GM12878 (cell line): ENCODE measurements at regions not wholly inside any gene's neighbourhood (a gene's known extent, or its start where the extent isn't known, plus 50 kb on each side); places are given as distances from the start of the nearest gene placed in this dataset.

ENCODE experiments used
- ATAC-seq: fragments of 200-7000 bp; cut with Tn5 transposase; 3 replicates; pipeline ENCODE4 v1.9.1; 2020; ENCODE audit warnings: mild to moderate bottlenecking, moderate library complexity
- BruUV-seq: library from RNA; stranded (reverse); fragments of 400-500 nt; replicated peaks from 2 replicates; lab custom pipeline; 2021; lab: Mats Ljungman, UMichigan
- CTCF ChIA-PET: fragments of 300-600 bp; sonication (Branson Sonifier 250); formaldehyde crosslinking; extraction: SDS; loops from one replicate; lab custom pipeline; 2021; ENCODE audit warnings: inconsistent platforms; lab: Yijun Ruan, JAX
- POLR2A ChIA-PET: fragments of 350-600 bp; formaldehyde crosslinking; extraction: SDS; loops from one replicate; lab custom pipeline; 2021; ENCODE audit warnings: inconsistent platforms; lab: Charles Lee
- RAD21 ChIA-PET: fragments of 300-600 bp; sonication (Branson Sonifier 250); formaldehyde crosslinking; loops from one replicate; lab custom pipeline; 2023; ENCODE audit warnings: antibody characterized with exemption; ENCODE audit not compliant: unreplicated experiment; lab: Charles Lee
- SMC1A ChIA-PET: fragments of 300-600 bp; sonication (Branson Sonifier 250); formaldehyde crosslinking; loops from one replicate; lab custom pipeline; 2023; ENCODE audit not compliant: unreplicated experiment, uncharacterized antibody; lab: Charles Lee
- DNase-seq: peaks from one replicate; pipeline ENCODE4 v3.0.0-alpha.2; 2011; ENCODE audit warnings: low read depth, low spot score
- FAIRE-seq: peaks from 3 replicates; lab custom pipeline; 2011; peaks lifted over from hg19 to GRCh38; lab: Jason Lieb, UNC
- H2AFZ ChIP-seq: 2 replicates; pipeline ENCODE4 v1.6.0; 2011; ENCODE audit warnings: low read depth, low read length, control low read depth; ENCODE audit not compliant: control insufficient read depth
- H3K27ac ChIP-seq: 2 replicates; pipeline ENCODE4 v1.5.1; 2011; ENCODE audit warnings: control low read depth; ENCODE audit not compliant: control insufficient read depth, insufficient read depth
- H3K27me3 ChIP-seq, 2 experiments: replicated peaks in 1 of 2; 2 replicates each; pipeline versions ENCODE4 v1.6.0 to v1.6.1; 2011; ENCODE audit warnings: low read length in 1 of 2; ENCODE audit not compliant: control insufficient read depth in 2 of 2, insufficient read depth in 2 of 2
- H3K36me3 ChIP-seq, 2 experiments: 2 replicates each; pipeline ENCODE4 v1.5.1; 2011; ENCODE audit warnings: low read length in 1 of 2; ENCODE audit not compliant: control insufficient read depth in 2 of 2, insufficient read depth in 2 of 2
- H3K4me1 ChIP-seq: 2 replicates; pipeline ENCODE4 v1.6.1; 2011; ENCODE audit warnings: mild to moderate bottlenecking, low read length, moderate library complexity, mixed read lengths; ENCODE audit not compliant: control insufficient read depth, insufficient read depth
- H3K4me2 ChIP-seq: 2 replicates; pipeline ENCODE4 v1.6.0; 2011; ENCODE audit warnings: control low read depth; ENCODE audit not compliant: control insufficient read depth, insufficient read depth
- H3K4me3 ChIP-seq: fragments of 200-600 bp; sonication (generic); 2 replicates; pipeline ENCODE4 v1.5.1; 2016
- H3K79me2 ChIP-seq: 2 replicates; pipeline ENCODE4 v1.6.0; 2011; ENCODE audit warnings: low read length; ENCODE audit not compliant: control insufficient read depth, insufficient read depth
- H3K9ac ChIP-seq: 2 replicates; pipeline ENCODE4 v1.8.0; 2011; ENCODE audit warnings: low read length, control low read depth, mixed read lengths; ENCODE audit not compliant: control insufficient read depth, insufficient read depth
- H3K9me3 ChIP-seq: replicated peaks from 3 replicates; pipeline ENCODE4 v1.5.1; 2011; ENCODE audit warnings: mild to moderate bottlenecking, low read length; ENCODE audit not compliant: control insufficient read depth, insufficient read depth
- H4K20me1 ChIP-seq: 2 replicates; pipeline ENCODE4 v1.6.0; 2011; ENCODE audit not compliant: control insufficient read depth, insufficient read depth
- CBX5 ChIP-seq: sonication (generic); IDR thresholded peaks from 2 replicates; pipeline ENCODE4 v1.6.1; 2016; ENCODE audit warnings: low read depth, moderate library complexity, mild to moderate bottlenecking, inconsistent platforms
- JUNB ChIP-seq: IDR thresholded peaks from 2 replicates; pipeline ENCODE4 v1.6.1; 2016; ENCODE audit warnings: antibody characterized with exemption, mild to moderate bottlenecking
- MLLT1 ChIP-seq: fragments of 450-650 bp; IDR thresholded peaks from 2 replicates; pipeline ENCODE4 v1.6.1; 2016; ENCODE audit warnings: mild to moderate bottlenecking
- MTA3 ChIP-seq: IDR thresholded peaks from 2 replicates; pipeline ENCODE4 v1.6.1; 2012; ENCODE audit warnings: low read length, inconsistent platforms, borderline replicate concordance
- NFXL1 ChIP-seq: fragments of 450-650 bp; IDR thresholded peaks from 2 replicates; pipeline ENCODE4 v1.6.1; 2017; ENCODE audit warnings: antibody characterized with exemption, mild to moderate bottlenecking, borderline replicate concordance
- RAD21 ChIP-seq: IDR thresholded peaks from 2 replicates; pipeline ENCODE4 v1.6.1; 2011; ENCODE audit warnings: mild to moderate bottlenecking, low read depth, low read length, moderate library complexity; ENCODE audit not compliant: insufficient read depth
- RFX5 ChIP-seq: IDR thresholded peaks from 2 replicates; pipeline ENCODE4 v1.6.1; 2011; ENCODE audit warnings: low read depth, low read length, improper control_type of control experiment
- SPI1 ChIP-seq: IDR thresholded peaks from 2 replicates; pipeline ENCODE4 v1.6.1; 2011; ENCODE audit warnings: low read depth, mild to moderate bottlenecking, low read length, moderate library complexity, borderline replicate concordance; ENCODE audit not compliant: insufficient read depth
- TARDBP ChIP-seq: IDR thresholded peaks from 2 replicates; pipeline ENCODE4 v1.6.1; 2016; ENCODE audit warnings: borderline replicate concordance
- WGBS: methylation state at CpG from one replicate; pipeline ENCODE4 v1.1.6; 2016; ENCODE audit warnings: low lambda C conversion rate; ENCODE audit not compliant: insufficient replicate concordance, insufficient coverage; ENCODE audit errors: missing lambda C conversion rate; 5-methylcytosine and 5-hydroxymethylcytosine counted together
- in situ Hi-C: fragments of 300-500 bp; cut with MboI; formaldehyde crosslinking; loops from 9 replicates; pipeline ENCODE4 v1.14.3; 2018; ENCODE audit warnings: mixed read lengths
- intact Hi-C: fragments of 100-400 bp; cut with micrococcal nuclease; formaldehyde crosslinking; loops from one replicate; pipeline ENCODE4 v1.14.2; 2022; ENCODE audit not compliant: unreplicated experiment

- no peak overlapping the region for H3K4me3 ChIP-seq
- H3K9me3 ChIP-seq = no peaks in the 10 kb centered on the region
- SMC1A ChIA-PET = no interaction called here
- WGBS = 4% methylated on average over 3 of the region's 3 CpGs
- H3K4me2 ChIP-seq = no peak overlapping the region
- H3K27ac ChIP-seq = no peak overlapping the region
- TF ChIP-seq JUNB (no peak), RAD21 (no peak), NFXL1 (no peak), MTA3 (no peak)
- CTCF ChIA-PET = no interaction called here
- intact Hi-C loops (no loop called here), in situ Hi-C loops (no loop called here)
- no peaks in the 10 kb centered on the region for H4K20me1 ChIP-seq
- no peak overlapping the region for H3K9ac ChIP-seq
- no peak for FAIRE-seq
- no peaks in the 10 kb centered on the region for H3K27me3 ChIP-seq
- ATAC-seq = no peak
- POLR2A ChIA-PET = no interaction called here
- no peaks in the 10 kb centered on the region for H3K79me2 ChIP-seq
- no peaks in the 10 kb centered on the region for H3K36me3 ChIP-seq
- no peaks in the 10 kb centered on the region for H3K4me1 ChIP-seq
- RAD21 ChIA-PET = no interaction called here
- no peak for DNase-seq
- BruUV-seq = no TSS peak
- no peak overlapping the region for H2AFZ ChIP-seq
These were observed 75.4 kb upstream of the ST6GAL2 start for GRCh38 chr2:106961328-106961727.

GRCh38 chr2:106963156-106963555 lies 77.2 kb upstream of the ST6GAL2 start:
- no peak for FAIRE-seq

More at GRCh38 chr2:106963156-106963555, 77.2 kb upstream of the ST6GAL2 start:
- Histone ChIP-seq H3K4me3 (no peak overlapping the region), H3K9me3 (no peaks in the 10 kb centered on the region), H3K79me2 (no peaks in the 10 kb centered on the region), H4K20me1 (no peaks in the 10 kb centered on the region), H3K4me2 (no peak overlapping the region), H3K9ac (no peak overlapping the region), H3K27ac (no peak overlapping the region), H3K27me3 (no peaks in the 10 kb centered on the region), H3K36me3 (no peaks in the 10 kb centered on the region), H2AFZ (no peak overlapping the region), H3K4me1 (no peaks in the 10 kb centered on the region)
- intact Hi-C loops = no loop called here
- BruUV-seq = no TSS peak
- 0% methylated on average over 1 of the region's 1 CpG for WGBS
- CTCF ChIA-PET = no interaction called here
- no peak for TF ChIP-seq RFX5
- no peak for TF ChIP-seq CBX5
- TF ChIP-seq TARDBP = no peak
- peak; percentile 26; the same call in 1 of the 2 replicates for TF ChIP-seq SPI1
- no peak for TF ChIP-seq MLLT1
- RAD21 ChIA-PET = no interaction called here
- POLR2A ChIA-PET = no interaction called here
- in situ Hi-C loops = no loop called here
- no peak for DNase-seq
- SMC1A ChIA-PET = no interaction called here
- no peak for ATAC-seq
